Vagina (tissue), 2 donors: ENCODE measurements at regions not wholly inside any gene's neighbourhood (a gene's known extent, or its start where the extent isn't known, plus 50 kb on each side); places are given as distances from the start of the nearest gene placed in this dataset.

Source experiments
- CTCF ChIP-seq, 3 experiments: fragments of 450-650 bp in 2 of 3; fragments of 200-600 bp in 1 of 3; sonication (generic) in 1 of 3; IDR thresholded peaks; one replicate each; pipeline ENCODE4 v1.5.1; 2017 to 2019; ENCODE audit warnings: antibody characterized with exemption in 3 of 3, mild to moderate bottlenecking in 2 of 3, moderate library complexity in 2 of 3
- POLR2A ChIP-seq, 2 donors: fragments of 450-650 bp; IDR thresholded peaks; one replicate each; pipeline ENCODE4 v1.6.1; 2017; ENCODE audit warnings: antibody characterized with exemption in 2 of 2, mild to moderate bottlenecking in 2 of 2, moderate library complexity in 2 of 2
- POLR2AphosphoS5 ChIP-seq, 2 donors: sonication (generic); formaldehyde crosslinking; IDR thresholded peaks; one replicate each; pipeline ENCODE4 v1.9.0; 2017; ENCODE audit warnings: antibody characterized with exemption in 2 of 2, mild to moderate bottlenecking in 2 of 2, low read depth in 1 of 2; ENCODE audit not compliant: insufficient read depth in 1 of 2

- TF ChIP-seq CTCF (IDR thresholded peaks at IDR 0.05) (no peak), POLR2AphosphoS5 (IDR thresholded peaks at IDR 0.05; ENCODE audit: insufficient read depth in 1 of 2, low read depth in 1 of 2) (no peak), POLR2A (IDR thresholded peaks at IDR 0.05) (no peak)
These were observed 474.5 kb downstream of the LRRC70 start for GRCh38 chr5:63053019-63053638.
